VCaP (cell line): ENCODE measurements at regions not wholly inside any gene's neighbourhood (a gene's known extent, or its start where the extent isn't known, plus 50 kb on each side); places are given as distances from the start of the nearest gene placed in this dataset.
A peak's percentile ranks its signal among the peaks of the same experiment; 100 is the strongest.
"Not testable (repeated sequence)": the region's sequence is repeated elsewhere in the genome, so short reads cannot be mapped to it uniquely, and the experiment has no call there.

Experiments used
- H3K27ac ChIP-seq: fragments of 450-650 bp; 2 replicates; pipeline ENCODE4 v1.5.1; 2017
- TF ChIP-seq, protein P1 (sequence below): fragments of 450-650 bp; conservative IDR thresholded peaks from 2 replicates; pipeline ENCODE4 v1.5.1; 2017; ENCODE audit warnings: mild to moderate bottlenecking, moderate library complexity

DNA sequence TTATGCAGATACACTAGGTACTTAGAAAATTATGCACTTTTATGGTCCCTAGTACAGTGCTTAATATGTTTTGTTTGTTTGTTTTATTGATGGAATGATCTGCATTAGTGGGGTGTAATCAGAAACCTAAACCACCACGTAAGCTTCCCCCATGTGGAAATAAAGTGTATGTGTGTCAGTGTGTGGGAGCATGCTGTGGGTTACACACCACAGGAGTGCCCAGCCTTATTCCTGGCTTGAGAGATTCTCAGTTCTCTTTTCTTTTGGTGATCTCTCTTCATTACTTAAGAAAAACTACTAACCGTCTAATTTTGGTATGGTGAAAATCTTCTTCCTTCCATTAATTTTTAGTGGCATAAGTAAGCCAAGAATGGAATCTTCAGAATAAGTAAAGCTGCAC, 398.6 kb downstream of the DCDC2C start:
- no peak overlapping the region for H3K27ac ChIP-seq

DNA sequence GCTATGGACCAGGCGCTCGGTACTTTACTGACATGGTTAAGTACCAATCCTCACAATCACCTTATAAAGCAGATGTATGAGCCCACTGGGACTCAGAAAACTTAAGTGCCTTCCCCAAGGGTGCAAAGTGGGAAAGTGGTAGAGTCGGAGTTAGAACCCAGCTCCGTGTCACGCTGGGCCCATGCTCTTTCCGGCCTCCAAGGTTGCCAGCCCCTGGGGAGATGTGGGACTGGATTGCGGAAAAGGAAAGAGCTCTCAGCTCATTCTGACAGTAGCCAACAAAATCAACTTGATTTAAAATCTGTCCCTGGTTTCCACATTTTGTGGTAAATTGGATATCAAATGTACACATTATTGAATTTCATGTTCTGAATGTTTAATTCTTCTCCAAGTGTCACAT, 403.8 kb downstream of the DCDC2C start:
- H3K27ac ChIP-seq: no peak overlapping the region
- TF ChIP-seq, protein P1, sequence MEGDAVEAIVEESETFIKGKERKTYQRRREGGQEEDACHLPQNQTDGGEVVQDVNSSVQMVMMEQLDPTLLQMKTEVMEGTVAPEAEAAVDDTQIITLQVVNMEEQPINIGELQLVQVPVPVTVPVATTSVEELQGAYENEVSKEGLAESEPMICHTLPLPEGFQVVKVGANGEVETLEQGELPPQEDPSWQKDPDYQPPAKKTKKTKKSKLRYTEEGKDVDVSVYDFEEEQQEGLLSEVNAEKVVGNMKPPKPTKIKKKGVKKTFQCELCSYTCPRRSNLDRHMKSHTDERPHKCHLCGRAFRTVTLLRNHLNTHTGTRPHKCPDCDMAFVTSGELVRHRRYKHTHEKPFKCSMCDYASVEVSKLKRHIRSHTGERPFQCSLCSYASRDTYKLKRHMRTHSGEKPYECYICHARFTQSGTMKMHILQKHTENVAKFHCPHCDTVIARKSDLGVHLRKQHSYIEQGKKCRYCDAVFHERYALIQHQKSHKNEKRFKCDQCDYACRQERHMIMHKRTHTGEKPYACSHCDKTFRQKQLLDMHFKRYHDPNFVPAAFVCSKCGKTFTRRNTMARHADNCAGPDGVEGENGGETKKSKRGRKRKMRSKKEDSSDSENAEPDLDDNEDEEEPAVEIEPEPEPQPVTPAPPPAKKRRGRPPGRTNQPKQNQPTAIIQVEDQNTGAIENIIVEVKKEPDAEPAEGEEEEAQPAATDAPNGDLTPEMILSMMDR: no peak

More for the DNA sequence above, 398.6 kb downstream of the DCDC2C start:
- TF ChIP-seq, protein P1: no peak

DNA sequence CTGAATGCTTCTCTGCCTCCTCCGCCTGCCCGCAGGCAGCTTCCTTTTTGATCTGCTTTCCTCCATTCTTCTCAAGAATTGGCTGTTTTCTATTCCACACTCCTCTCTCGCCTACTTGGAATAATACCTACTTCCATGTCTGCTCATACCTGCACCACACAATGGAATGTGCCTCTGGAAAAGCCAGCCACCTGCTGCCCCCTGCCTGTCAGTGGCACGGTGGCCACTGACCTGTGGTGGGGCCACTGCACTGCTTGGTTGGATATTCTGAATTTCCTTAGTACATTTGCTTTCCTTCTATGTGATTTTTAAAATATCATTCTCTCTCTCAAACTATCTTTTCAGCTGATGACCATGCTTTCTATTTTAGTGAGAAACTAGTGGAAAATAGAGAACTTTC, 406.9 kb downstream of the DCDC2C start:
- TF ChIP-seq, protein P1: no peak; the same call in 1 of the 2 replicates

DNA sequence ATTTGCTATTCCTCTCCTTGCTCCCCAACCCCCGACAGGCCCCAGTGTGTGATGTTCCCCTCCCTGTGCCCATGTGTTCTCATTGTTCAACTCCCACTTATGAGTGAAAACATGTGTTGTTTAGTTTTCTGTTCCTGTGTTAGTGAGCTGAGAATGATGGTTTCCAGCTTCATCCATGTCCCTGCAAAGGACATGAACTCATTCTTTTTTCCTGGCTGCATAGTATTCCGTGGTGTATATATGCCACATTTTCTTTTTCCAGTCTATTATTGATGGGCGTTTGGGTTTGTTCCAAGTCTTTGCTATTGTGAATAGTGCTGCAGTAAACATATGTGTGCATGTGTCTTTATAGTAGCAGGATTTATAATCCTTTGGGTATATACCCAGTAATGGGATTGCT, 412.1 kb downstream of the DCDC2C start:
- H3K27ac ChIP-seq: not testable (repeated sequence)

More for the DNA sequence above, 406.9 kb downstream of the DCDC2C start:
- H3K27ac ChIP-seq: no peak overlapping the region

DNA sequence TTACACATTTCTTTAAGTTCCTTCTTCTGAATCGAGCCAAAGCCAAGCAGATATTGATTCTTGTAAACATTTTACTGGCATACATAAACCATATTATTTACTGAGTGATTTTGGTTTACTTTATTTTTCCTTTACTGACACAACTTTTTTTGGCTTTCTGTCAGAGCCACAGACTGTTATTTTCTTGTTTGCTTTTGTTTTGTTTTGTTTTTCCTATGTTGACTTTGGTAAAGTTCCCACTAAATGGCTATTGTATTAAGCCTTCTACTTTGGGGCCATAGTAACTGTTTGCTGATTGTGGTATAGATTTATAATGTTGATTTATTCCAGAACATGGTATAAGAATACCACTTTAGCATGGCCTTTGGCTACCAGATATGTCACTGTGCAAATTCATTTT, 419.4 kb downstream of the DCDC2C start:
- H3K27ac ChIP-seq: peak overlapping the region; percentile 19; the same call in 1 of the 2 replicates
- TF ChIP-seq, protein P1: no peak

DNA sequence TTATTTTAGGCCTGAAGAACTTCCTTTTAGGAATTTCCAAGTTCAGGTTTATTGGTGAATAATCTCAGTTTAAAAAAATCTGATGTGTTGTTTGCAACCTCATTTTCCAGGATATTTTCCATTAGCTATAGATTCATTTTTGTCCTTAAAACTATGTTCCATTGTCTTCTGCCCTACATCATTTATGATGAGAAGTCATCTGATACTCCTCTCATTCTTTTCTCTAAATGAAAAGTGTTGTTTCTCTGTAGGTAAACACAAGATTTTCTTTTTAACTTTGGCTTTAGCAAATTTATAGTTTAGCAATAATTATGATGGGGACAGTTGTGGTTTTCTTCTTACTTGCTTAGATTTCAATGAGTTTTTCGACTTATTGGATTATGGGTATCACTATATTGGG, 427.3 kb downstream of the DCDC2C start:
- no peak overlapping the region for H3K27ac ChIP-seq
- TF ChIP-seq, protein P1: no peak

DNA sequence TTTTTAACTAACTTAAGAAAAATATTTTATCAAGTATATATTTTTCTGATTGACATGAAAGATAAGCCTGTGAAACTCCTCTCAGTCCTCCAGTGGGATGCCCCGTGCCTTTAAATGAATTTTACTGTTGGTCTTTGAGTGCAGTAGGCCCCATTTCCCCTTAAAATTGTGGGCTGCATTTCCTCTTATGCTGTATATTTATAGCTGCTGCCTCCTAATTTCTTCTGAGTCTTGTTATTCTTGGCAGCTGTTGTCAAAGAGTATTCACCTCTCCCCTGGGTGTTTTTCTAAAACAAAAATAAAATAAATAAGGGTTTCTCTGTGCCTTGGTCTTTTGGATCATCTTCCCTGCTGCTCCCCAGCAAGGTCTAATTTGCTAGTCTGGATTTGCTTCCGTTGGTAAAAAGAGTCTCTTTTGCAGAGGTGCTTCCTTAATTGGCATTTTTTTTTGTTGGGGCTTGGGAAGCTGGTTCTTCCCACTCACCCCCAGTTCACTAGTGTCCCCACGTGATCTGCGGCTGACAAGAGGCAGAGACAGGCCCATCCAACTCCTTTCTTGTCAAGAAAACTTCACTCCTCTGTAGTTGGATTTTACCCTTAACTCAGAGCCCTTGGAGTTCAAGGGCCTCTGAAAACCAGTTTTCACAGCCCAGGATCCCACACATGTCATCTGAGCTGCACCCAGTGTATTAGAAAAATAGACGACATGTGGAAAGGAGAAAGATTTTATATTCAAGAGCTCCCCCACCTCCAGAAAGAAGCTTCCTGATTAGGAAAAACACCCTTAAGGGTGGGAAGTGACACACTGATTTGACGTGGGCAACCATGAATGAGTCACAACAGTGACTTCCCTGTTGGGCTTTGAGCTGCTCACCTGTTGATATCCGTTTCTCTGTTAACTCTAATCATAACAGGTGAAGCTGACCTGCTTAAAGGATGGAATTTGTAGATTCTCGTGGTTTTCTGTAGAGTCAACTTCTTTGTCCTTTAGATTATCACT, 431.5 kb downstream of the DCDC2C start:
- no peak overlapping the region for H3K27ac ChIP-seq
- TF ChIP-seq, protein P1: no peak

DNA sequence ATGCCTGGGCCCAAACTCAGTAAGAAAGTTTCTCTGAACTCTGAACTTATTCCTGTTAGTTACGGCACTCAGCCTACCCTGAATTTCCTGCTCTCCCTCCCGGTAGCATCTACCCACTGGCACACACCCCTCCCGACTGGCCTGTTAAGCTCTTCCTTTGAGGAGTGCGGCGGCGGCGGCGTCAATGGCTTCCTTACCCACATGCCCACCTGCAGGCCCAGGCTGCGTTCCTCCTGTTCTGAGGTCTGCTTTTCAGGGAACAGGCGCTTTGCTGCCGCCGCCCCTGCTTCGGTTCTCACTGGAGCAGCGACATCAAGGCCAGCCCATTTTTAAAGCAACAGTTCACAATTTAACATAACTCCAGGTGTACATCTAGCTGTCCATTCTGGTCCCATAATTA, 432.4 kb downstream of the DCDC2C start:
- no peak overlapping the region for H3K27ac ChIP-seq
- TF ChIP-seq, protein P1: no peak
